Neural cell (in vitro differentiated cells): ENCODE measurements at regions not wholly inside any gene's neighbourhood (a gene's known extent, or its start where the extent isn't known, plus 50 kb on each side); places are given as distances from the start of the nearest gene placed in this dataset.

Experiments used
- H2AFZ ChIP-seq: fragments of 200-600, 300-800 bp; sonication (generic), shearing (Covaris generic); 2 replicates; pipeline ENCODE4 v1.6.0; 2014; ENCODE audit warnings: low read depth, mild to moderate bottlenecking, antibody characterized with exemption, low read length, moderate library complexity
- H3F3A ChIP-seq: fragments of 200-600 bp; shearing (Covaris generic); 2 replicates; pipeline ENCODE4 v1.6.1; 2016; ENCODE audit warnings: mild to moderate bottlenecking, moderate library complexity, mixed read lengths, antibody characterized with exemption, low read length; ENCODE audit not compliant: insufficient read depth, poor library complexity, severe bottlenecking
- H3K27ac ChIP-seq: fragments of 200-600, 300-800 bp; sonication (generic), shearing (Covaris generic); 2 replicates; pipeline ENCODE4 v1.5.1; 2014; ENCODE audit warnings: mild to moderate bottlenecking, low read length, moderate library complexity
- H3K27me3 ChIP-seq: fragments of 300-800, 200-600 bp; sonication (generic), shearing (Covaris generic); 2 replicates; pipeline ENCODE4 v1.6.0; 2014; ENCODE audit warnings: mild to moderate bottlenecking, low read depth, low read length, moderate library complexity; ENCODE audit not compliant: insufficient read depth
- H3K36me3 ChIP-seq: fragments of 300-800, 200-600 bp; sonication (generic), shearing (Covaris generic); 2 replicates; pipeline ENCODE4 v1.5.1; 2014; ENCODE audit warnings: mild to moderate bottlenecking, antibody characterized with exemption, low read length, moderate library complexity; ENCODE audit not compliant: insufficient read depth
- H3K4me2 ChIP-seq: fragments of 300-800, 200-600 bp; sonication (generic), shearing (Covaris generic); 2 replicates; pipeline ENCODE4 v1.6.0; 2014; ENCODE audit warnings: mild to moderate bottlenecking, low read length
- H3K4me3 ChIP-seq: fragments of 300-800, 200-600 bp; sonication (generic), shearing (Covaris generic); 2 replicates; pipeline ENCODE4 v1.5.1; 2014; ENCODE audit warnings: mild to moderate bottlenecking, low read length, moderate library complexity
- H3K79me2 ChIP-seq: fragments of 200-600 bp; shearing (Covaris generic); replicated peaks from 2 replicates; pipeline ENCODE4 v1.6.0; 2014; ENCODE audit warnings: mild to moderate bottlenecking, low read length, moderate library complexity; ENCODE audit not compliant: insufficient read depth
- H3K9ac ChIP-seq: fragments of 300-800, 200-600 bp; sonication (generic), shearing (Covaris generic); 2 replicates; pipeline ENCODE4 v1.6.1; 2016; ENCODE audit warnings: mild to moderate bottlenecking, low read length, mixed read lengths
- H3K9me2 ChIP-seq: fragments of 200-600 bp; shearing (Covaris generic); 2 replicates; pipeline ENCODE4 v1.6.1; 2016; ENCODE audit warnings: mild to moderate bottlenecking, low read length, mixed read lengths; ENCODE audit not compliant: insufficient read depth
- H3K9me3 ChIP-seq: fragments of 200-600, 300-800 bp; sonication (generic), shearing (Covaris generic); 2 replicates; pipeline ENCODE4 v1.6.1; 2016; ENCODE audit warnings: mild to moderate bottlenecking, mixed run types, low read length, moderate library complexity, mixed read lengths
- H4K20me1 ChIP-seq: fragments of 200-600 bp; shearing (Covaris generic); 2 replicates; pipeline ENCODE4 v1.6.1; 2016; ENCODE audit warnings: mild to moderate bottlenecking, mixed run types; ENCODE audit not compliant: insufficient read depth
- EP300 ChIP-seq: fragments of 450-650 bp; conservative IDR thresholded peaks from 2 replicates; pipeline ENCODE4 v1.6.1; 2014; ENCODE audit warnings: antibody characterized with exemption, mild to moderate bottlenecking, moderate library complexity; ENCODE audit not compliant: poor library complexity, severe bottlenecking
- EZH2 ChIP-seq: fragments of 200-600, 300-800 bp; shearing (Covaris generic), sonication (generic); IDR thresholded peaks from 2 replicates; pipeline ENCODE4 v1.6.1; 2014; ENCODE audit warnings: antibody characterized with exemption, low read length, borderline replicate concordance, mild to moderate bottlenecking; ENCODE audit not compliant: insufficient read depth, poor library complexity, severe bottlenecking
- MXI1 ChIP-seq: fragments of 450-650 bp; conservative IDR thresholded peaks from 2 replicates; pipeline ENCODE4 v1.6.1; 2014; ENCODE audit warnings: antibody characterized with exemption, mild to moderate bottlenecking; ENCODE audit not compliant: poor library complexity, severe bottlenecking
- POLR2AphosphoS5 ChIP-seq: IDR thresholded peaks from 2 replicates; pipeline ENCODE4 v1.6.1; 2012
- RAD21 ChIP-seq: fragments of 450-650 bp; conservative IDR thresholded peaks from 2 replicates; pipeline ENCODE4 v1.6.1; 2014; ENCODE audit warnings: antibody characterized with exemption, mild to moderate bottlenecking, moderate library complexity
- SMC3 ChIP-seq: fragments of 450-650 bp; conservative IDR thresholded peaks from 2 replicates; pipeline ENCODE4 v1.6.1; 2014; ENCODE audit warnings: antibody characterized with exemption, mild to moderate bottlenecking, moderate library complexity; ENCODE audit not compliant: poor library complexity
- TAF1 ChIP-seq: IDR thresholded peaks from 2 replicates; pipeline ENCODE4 v1.6.1; 2012; ENCODE audit warnings: low read depth
- TF ChIP-seq, protein P1 (sequence below): IDR thresholded peaks from 2 replicates; pipeline ENCODE4 v1.6.1; 2012; ENCODE audit warnings: borderline replicate concordance
- TF ChIP-seq, protein P2 (sequence below): fragments of 450-650 bp; IDR thresholded peaks from 2 replicates; pipeline ENCODE4 v1.5.1; 2014; ENCODE audit warnings: antibody characterized with exemption, mild to moderate bottlenecking, moderate library complexity; ENCODE audit not compliant: poor library complexity, severe bottlenecking

- no peak overlapping the region for H3K27ac ChIP-seq
- no peaks in the 10 kb centered on the region for H3K9me2 ChIP-seq
- no peaks in the 10 kb centered on the region for H3F3A ChIP-seq
- H4K20me1 ChIP-seq = no peaks in the 10 kb centered on the region
- no peak overlapping the region for H3K4me2 ChIP-seq
- H2AFZ ChIP-seq = no peak overlapping the region
- TF ChIP-seq RAD21 (no peak), EZH2 (no peak)
- TF ChIP-seq, protein P1, sequence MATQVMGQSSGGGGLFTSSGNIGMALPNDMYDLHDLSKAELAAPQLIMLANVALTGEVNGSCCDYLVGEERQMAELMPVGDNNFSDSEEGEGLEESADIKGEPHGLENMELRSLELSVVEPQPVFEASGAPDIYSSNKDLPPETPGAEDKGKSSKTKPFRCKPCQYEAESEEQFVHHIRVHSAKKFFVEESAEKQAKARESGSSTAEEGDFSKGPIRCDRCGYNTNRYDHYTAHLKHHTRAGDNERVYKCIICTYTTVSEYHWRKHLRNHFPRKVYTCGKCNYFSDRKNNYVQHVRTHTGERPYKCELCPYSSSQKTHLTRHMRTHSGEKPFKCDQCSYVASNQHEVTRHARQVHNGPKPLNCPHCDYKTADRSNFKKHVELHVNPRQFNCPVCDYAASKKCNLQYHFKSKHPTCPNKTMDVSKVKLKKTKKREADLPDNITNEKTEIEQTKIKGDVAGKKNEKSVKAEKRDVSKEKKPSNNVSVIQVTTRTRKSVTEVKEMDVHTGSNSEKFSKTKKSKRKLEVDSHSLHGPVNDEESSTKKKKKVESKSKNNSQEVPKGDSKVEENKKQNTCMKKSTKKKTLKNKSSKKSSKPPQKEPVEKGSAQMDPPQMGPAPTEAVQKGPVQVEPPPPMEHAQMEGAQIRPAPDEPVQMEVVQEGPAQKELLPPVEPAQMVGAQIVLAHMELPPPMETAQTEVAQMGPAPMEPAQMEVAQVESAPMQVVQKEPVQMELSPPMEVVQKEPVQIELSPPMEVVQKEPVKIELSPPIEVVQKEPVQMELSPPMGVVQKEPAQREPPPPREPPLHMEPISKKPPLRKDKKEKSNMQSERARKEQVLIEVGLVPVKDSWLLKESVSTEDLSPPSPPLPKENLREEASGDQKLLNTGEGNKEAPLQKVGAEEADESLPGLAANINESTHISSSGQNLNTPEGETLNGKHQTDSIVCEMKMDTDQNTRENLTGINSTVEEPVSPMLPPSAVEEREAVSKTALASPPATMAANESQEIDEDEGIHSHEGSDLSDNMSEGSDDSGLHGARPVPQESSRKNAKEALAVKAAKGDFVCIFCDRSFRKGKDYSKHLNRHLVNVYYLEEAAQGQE = no peak
- TF ChIP-seq, protein P2, sequence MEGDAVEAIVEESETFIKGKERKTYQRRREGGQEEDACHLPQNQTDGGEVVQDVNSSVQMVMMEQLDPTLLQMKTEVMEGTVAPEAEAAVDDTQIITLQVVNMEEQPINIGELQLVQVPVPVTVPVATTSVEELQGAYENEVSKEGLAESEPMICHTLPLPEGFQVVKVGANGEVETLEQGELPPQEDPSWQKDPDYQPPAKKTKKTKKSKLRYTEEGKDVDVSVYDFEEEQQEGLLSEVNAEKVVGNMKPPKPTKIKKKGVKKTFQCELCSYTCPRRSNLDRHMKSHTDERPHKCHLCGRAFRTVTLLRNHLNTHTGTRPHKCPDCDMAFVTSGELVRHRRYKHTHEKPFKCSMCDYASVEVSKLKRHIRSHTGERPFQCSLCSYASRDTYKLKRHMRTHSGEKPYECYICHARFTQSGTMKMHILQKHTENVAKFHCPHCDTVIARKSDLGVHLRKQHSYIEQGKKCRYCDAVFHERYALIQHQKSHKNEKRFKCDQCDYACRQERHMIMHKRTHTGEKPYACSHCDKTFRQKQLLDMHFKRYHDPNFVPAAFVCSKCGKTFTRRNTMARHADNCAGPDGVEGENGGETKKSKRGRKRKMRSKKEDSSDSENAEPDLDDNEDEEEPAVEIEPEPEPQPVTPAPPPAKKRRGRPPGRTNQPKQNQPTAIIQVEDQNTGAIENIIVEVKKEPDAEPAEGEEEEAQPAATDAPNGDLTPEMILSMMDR = no peak
- H3K36me3 ChIP-seq = no peaks in the 10 kb centered on the region
- no peaks in the 10 kb centered on the region for H3K79me2 ChIP-seq
- no peak overlapping the region for H3K4me3 ChIP-seq
- no peaks in the 10 kb centered on the region for H3K9me3 ChIP-seq
- H3K9ac ChIP-seq = no peak overlapping the region
- no peaks in the 10 kb centered on the region for H3K27me3 ChIP-seq
Measured at GRCh38 chr4:126799416-126799815, 833.3 kb upstream of the INTU start.

GRCh38 chr4:126799971-126800574 lies 832.7 kb upstream of the INTU start:
- H3K4me3 ChIP-seq = no peak overlapping the region
- no peak overlapping the region for H2AFZ ChIP-seq

More at GRCh38 chr4:126799971-126800574, 832.7 kb upstream of the INTU start:
- H3K27ac ChIP-seq = no peak overlapping the region
- no peak overlapping the region for H3K9ac ChIP-seq
- no peaks in the 10 kb centered on the region for H3K36me3 ChIP-seq
- no peaks in the 10 kb centered on the region for H3K79me2 ChIP-seq
- no peaks in the 10 kb centered on the region for H3K9me2 ChIP-seq
- no peak overlapping the region for H3K4me2 ChIP-seq
- H3F3A ChIP-seq = no peaks in the 10 kb centered on the region
- H4K20me1 ChIP-seq = no peaks in the 10 kb centered on the region
- no peak for TF ChIP-seq EZH2
- TF ChIP-seq, protein P2 = no peak
- TF ChIP-seq, protein P1 = no peak
- no peak for TF ChIP-seq POLR2AphosphoS5
- no peak for TF ChIP-seq RAD21
- TF ChIP-seq TAF1 = no peak
- no peak for TF ChIP-seq MXI1
- TF ChIP-seq SMC3 = no peak
- TF ChIP-seq EP300 = no peak
- H3K27me3 ChIP-seq = no peaks in the 10 kb centered on the region
- no peaks in the 10 kb centered on the region for H3K9me3 ChIP-seq
